Vagina (tissue), 2 donors: ENCODE measurements at regions not wholly inside any gene's neighbourhood (a gene's known extent, or its start where the extent isn't known, plus 50 kb on each side); places are given as distances from the start of the nearest gene placed in this dataset.

Experiments
- DNase-seq, 2 donors: peaks; one replicate each; pipeline ENCODE4 v3.0.0-alpha.2; 2017; ENCODE audit errors: extremely low spot score in 2 of 2
- H3K27ac ChIP-seq: fragments of 200-600 bp; sonication (generic); one replicate; pipeline ENCODE4 v1.5.1; 2019
- H3K27me3 ChIP-seq: fragments of 200-600 bp; sonication (generic); one replicate; pipeline ENCODE4 v1.5.1; 2019
- H3K36me3 ChIP-seq, 2 donors: fragments of 200-600 bp; sonication (generic); one replicate each; pipeline ENCODE4 v1.5.1; 2017 to 2019
- H3K4me1 ChIP-seq: fragments of 200-600 bp; sonication (generic); one replicate; pipeline ENCODE4 v1.5.1; 2019
- H3K4me3 ChIP-seq, 2 donors: fragments of 200-600 bp; sonication (generic); 1 replicate in 1 of 2; 2 replicates in 1 of 2; pipeline ENCODE4 v1.5.1; 2016 to 2019
- H3K9me3 ChIP-seq: fragments of 200-600 bp; sonication (generic); one replicate; pipeline ENCODE4 v1.5.1; 2019
- CTCF ChIP-seq, 3 experiments: fragments of 450-650 bp in 2 of 3; fragments of 200-600 bp in 1 of 3; sonication (generic) in 1 of 3; IDR thresholded peaks; one replicate each; pipeline ENCODE4 v1.5.1; 2017 to 2019; ENCODE audit warnings: antibody characterized with exemption in 3 of 3, mild to moderate bottlenecking in 2 of 3, moderate library complexity in 2 of 3
- POLR2A ChIP-seq, 2 donors: fragments of 450-650 bp; IDR thresholded peaks; one replicate each; pipeline ENCODE4 v1.6.1; 2017; ENCODE audit warnings: antibody characterized with exemption in 2 of 2, mild to moderate bottlenecking in 2 of 2, moderate library complexity in 2 of 2
- POLR2AphosphoS5 ChIP-seq, 2 donors: sonication (generic); formaldehyde crosslinking; IDR thresholded peaks; one replicate each; pipeline ENCODE4 v1.9.0; 2017; ENCODE audit warnings: antibody characterized with exemption in 2 of 2, mild to moderate bottlenecking in 2 of 2, low read depth in 1 of 2; ENCODE audit not compliant: insufficient read depth in 1 of 2
- intact Hi-C: fragments of 100-400 bp; cut with DNase I; formaldehyde crosslinking; loops from one replicate; pipeline ENCODE4 v1.15.1; 2023

GRCh38 chr9:109591691-109592090 is 93.6 kb upstream of the PTPN3 start:
- DNase-seq, result no peak
- Histone ChIP-seq H3K9me3 (no peaks in the 10 kb centered on the region), H3K27ac (no peak overlapping the region), H3K4me1 (no peaks in the 10 kb centered on the region), H3K27me3 (no peaks in the 10 kb centered on the region), H3K4me3 (no peak overlapping the region), H3K36me3 (no peaks in the 10 kb centered on the region)
- intact Hi-C loops, result no loop called here
- TF ChIP-seq POLR2A (IDR thresholded peaks at IDR 0.05), result no peak
- TF ChIP-seq POLR2AphosphoS5 (IDR thresholded peaks at IDR 0.05; ENCODE audit: insufficient read depth in 1 of 2, low read depth in 1 of 2), result no peak
- no peak for TF ChIP-seq CTCF (IDR thresholded peaks at IDR 0.05)

- TF ChIP-seq POLR2A (IDR thresholded peaks at IDR 0.05), result no peak
- Histone ChIP-seq H3K4me3 (no peak overlapping the region), H3K4me1 (no peaks in the 10 kb centered on the region), H3K27me3 (no peaks in the 10 kb centered on the region), H3K36me3 (no peaks in the 10 kb centered on the region), H3K27ac (no peak overlapping the region), H3K9me3 (no peaks in the 10 kb centered on the region)
- no peak for DNase-seq
- intact Hi-C loops, result no loop called here
Observed at GRCh38 chr9:109593612-109594011, 95.5 kb upstream of the PTPN3 start.

- intact Hi-C loops, result no loop called here
- Histone ChIP-seq H3K9me3 (no peaks in the 10 kb centered on the region), H3K4me1 (no peaks in the 10 kb centered on the region), H3K4me3 (no peak overlapping the region), H3K27me3 (no peaks in the 10 kb centered on the region), H3K27ac (no peak overlapping the region), H3K36me3 (no peaks in the 10 kb centered on the region)
- DNase-seq, result no peak
- no peak for TF ChIP-seq CTCF (IDR thresholded peaks at IDR 0.05)
- TF ChIP-seq POLR2AphosphoS5 (IDR thresholded peaks at IDR 0.05; ENCODE audit: insufficient read depth in 1 of 2, low read depth in 1 of 2), result no peak
- no peak for TF ChIP-seq POLR2A (IDR thresholded peaks at IDR 0.05)
Observed at GRCh38 chr9:109597496-109597895, 99.4 kb upstream of the PTPN3 start.

- Histone ChIP-seq H3K4me3 (no peak overlapping the region), H3K4me1 (no peaks in the 10 kb centered on the region), H3K27me3 (no peaks in the 10 kb centered on the region), H3K9me3 (no peaks in the 10 kb centered on the region), H3K36me3 (no peaks in the 10 kb centered on the region), H3K27ac (no peak overlapping the region)
- no peak for DNase-seq
- no peak for TF ChIP-seq CTCF (IDR thresholded peaks at IDR 0.05)
- TF ChIP-seq POLR2A (IDR thresholded peaks at IDR 0.05), result no peak
- no peak for TF ChIP-seq POLR2AphosphoS5 (IDR thresholded peaks at IDR 0.05; ENCODE audit: insufficient read depth in 1 of 2, low read depth in 1 of 2)
- intact Hi-C loops, result no loop called here
Observed at GRCh38 chr9:109599131-109599530, 101.0 kb upstream of the PTPN3 start.

- intact Hi-C loops, result no loop called here
- Histone ChIP-seq H3K36me3 (no peaks in the 10 kb centered on the region), H3K9me3 (no peaks in the 10 kb centered on the region), H3K27me3 (no peaks in the 10 kb centered on the region), H3K4me1 (no peaks in the 10 kb centered on the region), H3K4me3 (no peak overlapping the region), H3K27ac (no peak overlapping the region)
- no peak for DNase-seq
- TF ChIP-seq POLR2AphosphoS5 (IDR thresholded peaks at IDR 0.05; ENCODE audit: insufficient read depth in 1 of 2, low read depth in 1 of 2) (no peak), POLR2A (IDR thresholded peaks at IDR 0.05) (no peak), CTCF (IDR thresholded peaks at IDR 0.05) (no peak)
Observed at GRCh38 chr9:109599711-109600110, 101.6 kb upstream of the PTPN3 start.

GRCh38 chr9:109600142-109600541 is 102.0 kb upstream of the PTPN3 start:
- Histone ChIP-seq H3K4me3 (no peak overlapping the region), H3K9me3 (no peaks in the 10 kb centered on the region), H3K4me1 (no peaks in the 10 kb centered on the region), H3K36me3 (no peaks in the 10 kb centered on the region), H3K27ac (no peak overlapping the region), H3K27me3 (no peaks in the 10 kb centered on the region)
- intact Hi-C loops, result no loop called here
- no peak for DNase-seq
- TF ChIP-seq POLR2AphosphoS5 (IDR thresholded peaks at IDR 0.05; ENCODE audit: insufficient read depth in 1 of 2, low read depth in 1 of 2) (no peak), CTCF (IDR thresholded peaks at IDR 0.05) (no peak), POLR2A (IDR thresholded peaks at IDR 0.05) (no peak)
